ENCODE measurements at regions not wholly inside any gene's neighbourhood (a gene's known extent, or its start where the extent isn't known, plus 50 kb on each side); places are given as distances from the start of the nearest gene placed in this dataset.
A peak's percentile ranks its signal among the peaks of the same experiment; 100 is the strongest.
"Not testable (repeated sequence)": the region's sequence is repeated elsewhere in the genome, so short reads cannot be mapped to it uniquely, and the experiment has no call there.

DNA sequence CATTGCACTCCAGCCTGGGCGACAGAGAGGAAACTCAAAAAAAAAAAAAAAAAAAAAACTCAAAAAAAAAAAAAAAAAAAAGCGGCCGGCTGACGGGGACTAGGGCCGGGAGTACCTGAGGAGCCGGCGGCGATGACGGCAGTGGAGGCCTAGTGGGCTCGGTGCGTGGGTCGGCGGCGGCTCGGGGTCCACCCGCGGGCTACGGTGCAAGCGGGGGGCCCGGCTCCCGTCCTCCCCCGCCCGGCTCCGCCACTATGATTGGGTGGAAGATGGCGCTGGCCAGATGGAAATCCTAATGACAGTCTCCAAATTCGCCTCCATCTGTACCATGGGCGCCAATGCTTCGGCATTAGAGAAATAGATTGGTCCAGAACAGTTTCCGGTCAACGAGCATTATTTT lies 190.7 kb downstream of the TGIF2LX start:
- not testable (repeated sequence) for H3K9ac ChIP-seq (ENCODE audit: insufficient read length, low read depth); H3K9me3 ChIP-seq (ENCODE audit: insufficient read depth, low read length); DNase-seq (ENCODE audit: low read depth, low spot score)

GRCh38 chrX:90134947-90135346 lies 213.2 kb downstream of the TGIF2LX start:
- not testable (repeated sequence) for H3K36me3 ChIP-seq (ENCODE audit: insufficient read depth, insufficient read length, low read length); H3K4me3 ChIP-seq (ENCODE audit: insufficient read length, low read depth); H3K27me3 ChIP-seq (ENCODE audit: insufficient read depth, insufficient read length); H3K9ac ChIP-seq (ENCODE audit: insufficient read length, low read depth); H3K9me3 ChIP-seq (ENCODE audit: insufficient read depth, low read length); DNase-seq (ENCODE audit: low read depth, low spot score); H3K4me1 ChIP-seq (ENCODE audit: insufficient read depth, insufficient read length)

More for the DNA sequence above, 190.7 kb downstream of the TGIF2LX start:
- H3K4me1 ChIP-seq (ENCODE audit: insufficient read depth, insufficient read length); H3K36me3 ChIP-seq (ENCODE audit: insufficient read depth, insufficient read length, low read length); H3K4me3 ChIP-seq (ENCODE audit: insufficient read length, low read depth); H3K27me3 ChIP-seq (ENCODE audit: insufficient read depth, insufficient read length): not testable (repeated sequence)

DNA sequence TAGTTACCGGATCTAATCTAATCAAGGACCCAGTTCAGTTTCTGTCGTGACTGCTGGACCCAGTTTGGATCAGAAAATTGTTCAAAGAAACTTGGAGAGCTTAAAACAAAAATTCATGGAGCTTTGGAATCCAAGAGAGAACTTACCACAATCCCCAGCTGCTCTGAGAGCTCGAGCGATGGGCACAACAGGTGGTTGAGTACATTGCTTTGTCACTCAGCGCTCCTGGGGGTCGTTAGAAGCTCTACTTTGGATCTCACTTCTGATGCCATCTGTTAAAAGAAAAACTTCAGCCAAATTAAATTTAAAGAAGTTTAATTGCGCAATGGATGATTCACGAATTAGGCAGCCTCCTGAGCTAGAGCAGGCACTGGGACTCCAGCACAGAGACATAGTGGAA lies 257.3 kb downstream of the TGIF2LX start:
- not testable (repeated sequence) for H3K4me3 ChIP-seq (ENCODE audit: insufficient read length, low read depth); DNase-seq (ENCODE audit: low read depth, low spot score); H3K36me3 ChIP-seq (ENCODE audit: insufficient read depth, insufficient read length, low read length); H3K9me3 ChIP-seq (ENCODE audit: insufficient read depth, low read length); H3K9ac ChIP-seq (ENCODE audit: insufficient read length, low read depth); H3K27me3 ChIP-seq (ENCODE audit: insufficient read depth, insufficient read length); H3K4me1 ChIP-seq (ENCODE audit: insufficient read depth, insufficient read length)

- H3K9me3 ChIP-seq (ENCODE audit: insufficient read depth, low read length); H3K4me3 ChIP-seq (ENCODE audit: insufficient read length, low read depth); H3K36me3 ChIP-seq (ENCODE audit: insufficient read depth, insufficient read length, low read length); H3K4me1 ChIP-seq (ENCODE audit: insufficient read depth, insufficient read length); H3K9ac ChIP-seq (ENCODE audit: insufficient read length, low read depth); H3K27me3 ChIP-seq (ENCODE audit: insufficient read depth, insufficient read length): not testable (repeated sequence)
- DNase-seq (ENCODE audit: low read depth, low spot score), result peak; percentile 9
Observed at GRCh38 chrX:90189046-90189445, 267.3 kb downstream of the TGIF2LX start.

DNA sequence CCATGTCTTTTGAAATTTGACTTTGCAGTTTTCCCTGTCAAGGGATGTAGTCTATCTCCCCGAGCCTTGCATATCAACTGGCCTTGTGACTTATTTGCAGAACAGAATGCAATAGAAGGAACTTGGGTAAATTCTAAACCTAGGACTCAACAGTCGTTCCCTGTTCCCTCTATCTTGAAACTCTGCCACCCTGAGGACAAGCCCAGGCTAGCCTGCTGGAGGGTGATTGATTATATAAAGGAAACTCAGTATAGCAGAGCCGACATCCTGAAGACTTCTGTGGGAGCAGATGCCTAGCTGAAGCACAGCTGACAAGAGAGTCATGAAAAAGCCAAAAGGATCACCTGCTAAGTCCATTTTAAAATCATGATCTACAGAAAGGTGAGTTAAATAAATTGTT lies 285.1 kb downstream of the TGIF2LX start:
- not testable (repeated sequence) for H3K4me3 ChIP-seq (ENCODE audit: insufficient read length, low read depth); H3K4me1 ChIP-seq (ENCODE audit: insufficient read depth, insufficient read length); DNase-seq (ENCODE audit: low read depth, low spot score); H3K27me3 ChIP-seq (ENCODE audit: insufficient read depth, insufficient read length); H3K36me3 ChIP-seq (ENCODE audit: insufficient read depth, insufficient read length, low read length); H3K9ac ChIP-seq (ENCODE audit: insufficient read length, low read depth); H3K9me3 ChIP-seq (ENCODE audit: insufficient read depth, low read length)

DNA sequence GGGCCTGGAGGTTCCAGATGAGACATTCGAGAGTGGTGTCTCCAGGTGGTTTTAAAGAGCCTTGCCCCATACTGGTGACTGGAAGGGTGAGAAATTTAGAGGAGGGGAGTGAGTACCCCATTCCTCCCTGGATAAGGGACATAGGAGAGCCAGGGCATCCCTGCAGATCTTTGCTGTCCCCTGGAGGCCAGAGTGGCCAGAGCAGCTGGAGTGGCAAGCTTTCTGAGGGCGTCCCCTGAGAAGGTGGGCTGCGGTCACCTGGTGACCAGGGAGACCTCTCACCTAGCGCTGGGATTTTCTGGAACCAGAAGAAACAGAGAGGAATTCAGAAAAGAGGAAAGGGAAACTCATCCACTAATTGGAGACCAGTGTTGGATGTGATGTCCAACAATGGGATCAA lies 300.9 kb downstream of the TGIF2LX start:
- not testable (repeated sequence) for H3K9ac ChIP-seq (ENCODE audit: insufficient read length, low read depth); H3K9me3 ChIP-seq (ENCODE audit: insufficient read depth, low read length); H3K27me3 ChIP-seq (ENCODE audit: insufficient read depth, insufficient read length); DNase-seq (ENCODE audit: low read depth, low spot score); H3K4me3 ChIP-seq (ENCODE audit: insufficient read length, low read depth); H3K4me1 ChIP-seq (ENCODE audit: insufficient read depth, insufficient read length); H3K36me3 ChIP-seq (ENCODE audit: insufficient read depth, insufficient read length, low read length)

GRCh38 chrX:90271645-90272044 lies 349.9 kb downstream of the TGIF2LX start:
- H3K27me3 ChIP-seq (ENCODE audit: insufficient read depth, insufficient read length); H3K36me3 ChIP-seq (ENCODE audit: insufficient read depth, insufficient read length, low read length); H3K9me3 ChIP-seq (ENCODE audit: insufficient read depth, low read length); H3K9ac ChIP-seq (ENCODE audit: insufficient read length, low read depth); H3K4me1 ChIP-seq (ENCODE audit: insufficient read depth, insufficient read length); DNase-seq (ENCODE audit: low read depth, low spot score); H3K4me3 ChIP-seq (ENCODE audit: insufficient read length, low read depth): not testable (repeated sequence)

Data from NT2/D1 (cell line).